ENCODE measurements at regions not wholly inside any gene's neighbourhood (a gene's known extent, or its start where the extent isn't known, plus 50 kb on each side); places are given as distances from the start of the nearest gene placed in this dataset.

- TF ChIP-seq, protein P1, sequence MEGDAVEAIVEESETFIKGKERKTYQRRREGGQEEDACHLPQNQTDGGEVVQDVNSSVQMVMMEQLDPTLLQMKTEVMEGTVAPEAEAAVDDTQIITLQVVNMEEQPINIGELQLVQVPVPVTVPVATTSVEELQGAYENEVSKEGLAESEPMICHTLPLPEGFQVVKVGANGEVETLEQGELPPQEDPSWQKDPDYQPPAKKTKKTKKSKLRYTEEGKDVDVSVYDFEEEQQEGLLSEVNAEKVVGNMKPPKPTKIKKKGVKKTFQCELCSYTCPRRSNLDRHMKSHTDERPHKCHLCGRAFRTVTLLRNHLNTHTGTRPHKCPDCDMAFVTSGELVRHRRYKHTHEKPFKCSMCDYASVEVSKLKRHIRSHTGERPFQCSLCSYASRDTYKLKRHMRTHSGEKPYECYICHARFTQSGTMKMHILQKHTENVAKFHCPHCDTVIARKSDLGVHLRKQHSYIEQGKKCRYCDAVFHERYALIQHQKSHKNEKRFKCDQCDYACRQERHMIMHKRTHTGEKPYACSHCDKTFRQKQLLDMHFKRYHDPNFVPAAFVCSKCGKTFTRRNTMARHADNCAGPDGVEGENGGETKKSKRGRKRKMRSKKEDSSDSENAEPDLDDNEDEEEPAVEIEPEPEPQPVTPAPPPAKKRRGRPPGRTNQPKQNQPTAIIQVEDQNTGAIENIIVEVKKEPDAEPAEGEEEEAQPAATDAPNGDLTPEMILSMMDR (IDR thresholded peaks at IDR 0.05): no peak
- no peak for TF ChIP-seq ZFX (IDR thresholded peaks at IDR 0.05; ENCODE audit: borderline replicate concordance)
Observed at GRCh38 chr4:8778291-8778690, 93.3 kb downstream of the HMX1 start.
